Calu3 (cell line): ENCODE measurements at regions not wholly inside any gene's neighbourhood (a gene's known extent, or its start where the extent isn't known, plus 50 kb on each side); places are given as distances from the start of the nearest gene placed in this dataset.

Experiments used
- BruUV-seq: library from RNA; stranded (reverse); fragments of 400-500 nt; replicated peaks from 2 replicates; lab custom pipeline; 2021; lab: Mats Ljungman, UMichigan
- CTCF ChIA-PET: fragments of 300-600 bp; sonication (Branson Sonifier 250); formaldehyde crosslinking; loops from one replicate; lab custom pipeline; 2022; ENCODE audit warnings: antibody characterized with exemption; lab: Charles Lee
- DNase-seq: peaks from one replicate; pipeline ENCODE4 v3.0.0; 2022
- H3K27ac Mint-ChIP-seq: one replicate; pipeline ENCODE4 v1.8.0; 2022; ENCODE audit warnings: mixed read lengths; ENCODE audit not compliant: unreplicated experiment
- H3K27me3 Mint-ChIP-seq: one replicate; pipeline ENCODE4 v1.8.0; 2022; ENCODE audit warnings: mixed read lengths; ENCODE audit not compliant: unreplicated experiment
- H3K36me3 Mint-ChIP-seq: one replicate; pipeline ENCODE4 v1.8.0; 2022; ENCODE audit warnings: mild to moderate bottlenecking, moderate library complexity, mixed read lengths; ENCODE audit not compliant: insufficient read depth, unreplicated experiment
- H3K4me1 Mint-ChIP-seq: one replicate; pipeline ENCODE4 v1.8.0; 2022; ENCODE audit warnings: mild to moderate bottlenecking, low read depth, mixed read lengths; ENCODE audit not compliant: unreplicated experiment
- H3K4me3 Mint-ChIP-seq: one replicate; pipeline ENCODE4 v1.8.0; 2022; ENCODE audit warnings: mild to moderate bottlenecking, low read depth, moderate library complexity, mixed read lengths; ENCODE audit not compliant: unreplicated experiment
- H3K9me3 Mint-ChIP-seq: one replicate; pipeline ENCODE4 v1.8.0; 2022; ENCODE audit warnings: low read depth, mixed read lengths; ENCODE audit not compliant: unreplicated experiment
- intact Hi-C: fragments of 100-400 bp; cut with micrococcal nuclease; formaldehyde crosslinking; loops from one replicate; pipeline ENCODE4 v1.10.0; 2022; ENCODE audit not compliant: unreplicated experiment
- TF ChIP-seq, protein P1 (sequence below): fragments of 200-600 bp; IDR thresholded peaks from one replicate; pipeline ENCODE4 v1.8.0; 2022; ENCODE audit warnings: antibody characterized with exemption; ENCODE audit not compliant: unreplicated experiment

DNA sequence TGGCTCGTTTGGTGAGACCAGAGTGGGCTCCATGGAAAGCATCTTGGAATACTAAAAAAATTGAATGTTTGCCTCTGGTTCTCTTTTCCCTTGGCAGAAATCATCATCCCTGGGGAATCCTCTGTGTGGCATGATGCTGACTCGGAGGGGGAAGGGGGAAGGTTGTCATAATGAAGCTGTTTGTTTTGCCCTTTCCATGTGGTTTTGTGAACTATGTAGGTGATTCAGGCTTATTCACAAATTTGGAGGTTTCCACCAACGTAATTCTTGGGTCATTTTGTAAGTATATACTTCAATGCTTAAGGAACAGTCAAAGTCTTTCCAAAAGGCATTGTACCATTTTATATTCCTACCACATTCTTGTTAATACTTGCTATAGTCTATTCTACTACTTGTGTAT, 754.0 kb upstream of the FAT3 start:
- TF ChIP-seq, protein P1, sequence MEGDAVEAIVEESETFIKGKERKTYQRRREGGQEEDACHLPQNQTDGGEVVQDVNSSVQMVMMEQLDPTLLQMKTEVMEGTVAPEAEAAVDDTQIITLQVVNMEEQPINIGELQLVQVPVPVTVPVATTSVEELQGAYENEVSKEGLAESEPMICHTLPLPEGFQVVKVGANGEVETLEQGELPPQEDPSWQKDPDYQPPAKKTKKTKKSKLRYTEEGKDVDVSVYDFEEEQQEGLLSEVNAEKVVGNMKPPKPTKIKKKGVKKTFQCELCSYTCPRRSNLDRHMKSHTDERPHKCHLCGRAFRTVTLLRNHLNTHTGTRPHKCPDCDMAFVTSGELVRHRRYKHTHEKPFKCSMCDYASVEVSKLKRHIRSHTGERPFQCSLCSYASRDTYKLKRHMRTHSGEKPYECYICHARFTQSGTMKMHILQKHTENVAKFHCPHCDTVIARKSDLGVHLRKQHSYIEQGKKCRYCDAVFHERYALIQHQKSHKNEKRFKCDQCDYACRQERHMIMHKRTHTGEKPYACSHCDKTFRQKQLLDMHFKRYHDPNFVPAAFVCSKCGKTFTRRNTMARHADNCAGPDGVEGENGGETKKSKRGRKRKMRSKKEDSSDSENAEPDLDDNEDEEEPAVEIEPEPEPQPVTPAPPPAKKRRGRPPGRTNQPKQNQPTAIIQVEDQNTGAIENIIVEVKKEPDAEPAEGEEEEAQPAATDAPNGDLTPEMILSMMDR, result no peak
- H3K4me3 Mint-ChIP-seq, result no peak overlapping the region
- no TSS peak for BruUV-seq
- H3K4me1 Mint-ChIP-seq, result no peaks in the 10 kb centered on the region
- H3K36me3 Mint-ChIP-seq, result no peaks in the 10 kb centered on the region
- CTCF ChIA-PET, result no interaction called here
- H3K27me3 Mint-ChIP-seq, result no peaks in the 10 kb centered on the region
- intact Hi-C loops, result no loop called here
- H3K9me3 Mint-ChIP-seq, result peaks cover 2% of the 10 kb centered on the region
- DNase-seq, result no peak
- no peak overlapping the region for H3K27ac Mint-ChIP-seq

DNA sequence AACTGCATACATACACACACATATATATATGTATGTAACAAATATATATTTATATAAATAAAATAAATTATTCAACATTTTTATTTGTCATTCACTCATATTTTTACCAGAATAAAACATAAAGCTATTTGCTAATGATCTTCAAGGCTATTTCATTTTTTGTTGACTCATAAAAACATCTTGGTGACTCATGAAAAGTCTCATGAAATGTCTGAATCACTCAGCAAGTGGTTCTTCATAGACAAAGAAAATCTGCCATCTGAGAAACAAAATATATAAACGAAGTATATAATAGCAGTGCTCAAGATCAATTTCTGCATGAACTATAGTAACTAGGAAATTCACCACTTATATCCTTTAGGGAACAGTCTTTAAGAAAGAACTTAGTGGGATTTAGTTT, 764.8 kb upstream of the FAT3 start:
- H3K4me1 Mint-ChIP-seq, result no peaks in the 10 kb centered on the region
- no peak overlapping the region for H3K4me3 Mint-ChIP-seq
- no peak for DNase-seq
- CTCF ChIA-PET, result no interaction called here
- H3K27me3 Mint-ChIP-seq, result no peaks in the 10 kb centered on the region
- intact Hi-C loops, result no loop called here
- H3K27ac Mint-ChIP-seq, result no peak overlapping the region
- no TSS peak for BruUV-seq
- H3K36me3 Mint-ChIP-seq, result no peaks in the 10 kb centered on the region
- TF ChIP-seq, protein P1, result no peak
- H3K9me3 Mint-ChIP-seq, result no peaks in the 10 kb centered on the region

DNA sequence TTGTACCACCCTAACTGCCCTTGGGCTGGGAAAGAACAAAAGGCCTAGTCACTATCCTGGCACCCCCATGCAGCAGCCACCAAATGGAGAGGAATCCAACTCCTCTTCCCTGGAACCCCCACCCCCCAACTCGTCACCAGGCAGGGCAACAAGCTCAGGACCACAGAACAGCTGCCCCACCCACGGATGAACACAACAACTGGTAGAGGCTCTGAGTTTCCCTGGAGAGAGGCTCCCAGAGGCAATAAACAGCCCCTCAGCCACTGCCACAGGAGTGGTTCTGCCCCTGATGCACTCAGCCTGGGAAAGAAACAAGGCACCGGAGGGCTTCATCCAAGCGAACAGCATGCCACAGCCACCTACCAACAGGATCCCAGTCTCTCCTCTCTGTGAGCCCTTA, 778.4 kb upstream of the FAT3 start:
- H3K4me1 Mint-ChIP-seq, result no peaks in the 10 kb centered on the region
- intact Hi-C loops, result no loop called here
- no peak for DNase-seq
- no peaks in the 10 kb centered on the region for H3K27me3 Mint-ChIP-seq
- CTCF ChIA-PET, result interaction anchor here (0.6 kb wide), 2 partner anchors 10 to 760 kb away, joined by 3 read pairs; no protein-coding TSS in a partner anchor
- no TSS peak for BruUV-seq
- H3K36me3 Mint-ChIP-seq, result no peaks in the 10 kb centered on the region
- H3K4me3 Mint-ChIP-seq, result no peak overlapping the region
- TF ChIP-seq, protein P1, result no peak
- H3K9me3 Mint-ChIP-seq, result peaks cover 4% of the 10 kb centered on the region
- no peak overlapping the region for H3K27ac Mint-ChIP-seq

DNA sequence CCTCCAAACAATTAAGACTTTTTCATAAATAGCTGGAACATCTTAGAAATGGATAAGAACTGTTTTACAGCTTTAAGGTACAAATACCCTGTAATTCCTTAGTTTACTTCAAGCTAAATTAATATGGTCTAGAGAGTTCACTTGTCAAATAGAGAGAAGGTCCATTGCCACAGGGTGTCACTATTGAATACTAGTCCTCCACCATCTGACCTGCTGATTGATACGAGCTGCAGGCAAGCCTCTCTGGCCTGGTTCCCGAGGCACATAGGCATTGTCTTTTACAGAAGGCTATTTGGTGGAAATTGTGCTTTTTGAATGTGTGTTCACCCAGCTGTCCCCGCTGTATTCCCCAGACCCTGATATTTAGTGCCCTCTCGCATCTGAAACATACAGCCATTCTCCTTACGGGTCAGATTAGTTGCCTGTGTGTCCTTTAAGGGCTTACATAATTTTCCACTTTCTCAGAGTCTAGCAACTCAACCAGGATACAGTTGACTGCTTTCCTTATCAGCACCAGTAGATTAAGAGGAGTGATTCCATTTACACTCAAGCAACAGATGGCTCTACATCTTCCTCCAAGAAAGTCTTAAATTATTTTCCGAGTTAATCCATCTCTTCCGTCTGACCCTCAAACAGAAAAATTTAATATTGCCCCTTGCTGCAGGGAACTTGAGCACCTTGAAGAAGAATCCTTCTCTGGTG, 788.8 kb upstream of the FAT3 start:
- H3K9me3 Mint-ChIP-seq, result peaks cover 4% of the 10 kb centered on the region
- H3K4me1 Mint-ChIP-seq, result no peaks in the 10 kb centered on the region
- BruUV-seq, result no TSS peak
- H3K27ac Mint-ChIP-seq, result no peak overlapping the region
- H3K4me3 Mint-ChIP-seq, result no peak overlapping the region
- DNase-seq, result no peak
- H3K36me3 Mint-ChIP-seq, result no peaks in the 10 kb centered on the region
- intact Hi-C loops, result loop anchor here (10.0 kb wide), 1 partner anchor 1449 kb away; no protein-coding TSS in a partner anchor
- TF ChIP-seq, protein P1, result no peak
- H3K27me3 Mint-ChIP-seq, result no peaks in the 10 kb centered on the region
- CTCF ChIA-PET, result no interaction called here
